Left renal cortex interstitium (tissue), 4 donors: ENCODE measurements at regions not wholly inside any gene's neighbourhood (a gene's known extent, or its start where the extent isn't known, plus 50 kb on each side); places are given as distances from the start of the nearest gene placed in this dataset.

ENCODE experiments used
- DNase-seq, 4 donors: peaks; one replicate each; pipeline ENCODE4 v3.0.0-alpha.2; 2013; ENCODE audit warnings: low read depth in 4 of 4, low spot score in 2 of 4, missing footprints in 1 of 4

DNA sequence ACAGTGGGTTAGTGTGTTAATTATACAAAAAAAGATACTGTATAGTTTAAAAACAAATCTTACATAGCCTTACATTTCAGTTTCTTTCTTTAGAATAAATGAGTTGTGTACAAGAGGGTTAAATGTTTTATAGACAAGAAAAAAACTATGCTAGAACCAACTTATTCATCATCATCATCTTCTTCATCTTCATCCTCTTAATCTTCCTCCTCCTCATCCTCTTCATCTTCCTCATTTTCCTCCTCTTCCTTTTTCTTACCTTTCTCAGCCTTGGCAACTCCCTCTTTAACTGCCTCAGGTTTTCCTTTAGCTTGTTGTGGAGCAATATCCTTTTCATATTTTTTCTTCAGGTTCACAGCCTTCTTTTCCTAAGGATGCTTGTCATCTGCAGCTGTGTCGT is 53.7 kb downstream of the RPS12 start:
- no peak for DNase-seq

DNA sequence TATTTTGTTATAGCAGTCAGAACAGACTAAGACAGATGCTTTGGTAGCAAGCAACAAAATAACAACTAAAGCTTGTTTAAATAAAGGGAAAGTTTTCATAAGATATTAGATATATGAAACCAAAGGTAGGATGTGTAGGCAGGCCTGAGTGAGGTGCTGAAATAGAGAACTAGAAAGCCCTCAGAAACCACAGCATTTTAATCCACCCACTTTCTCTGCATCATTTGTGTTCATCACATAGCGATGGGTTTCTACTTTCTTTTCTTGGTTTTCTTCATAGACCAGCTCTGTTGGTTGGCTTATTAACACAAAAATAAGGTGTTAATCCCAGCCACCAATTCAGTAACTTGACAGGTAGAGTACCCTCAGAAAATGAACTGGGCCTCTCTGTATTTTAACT is 58.6 kb downstream of the RPS12 start:
- no peak for DNase-seq

DNA sequence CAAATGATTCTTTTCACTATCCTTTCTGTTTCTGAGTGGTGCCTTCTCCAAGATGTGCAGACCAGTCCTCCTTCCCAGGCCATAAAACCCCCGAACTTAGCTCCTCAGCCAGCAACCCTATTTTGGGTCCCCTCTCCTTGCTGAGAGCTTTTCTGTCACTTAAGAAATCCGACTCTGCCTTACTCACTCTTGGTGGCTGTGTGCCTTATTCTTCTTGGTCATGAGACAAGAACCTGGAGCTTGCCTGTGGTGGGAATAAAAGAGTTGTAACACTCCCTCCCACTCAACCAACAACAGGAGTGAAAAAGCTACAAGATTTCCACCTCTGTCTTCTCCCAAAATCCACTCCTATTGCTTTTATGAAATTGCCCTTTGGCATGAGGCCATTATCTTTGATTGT is 62.6 kb downstream of the RPS12 start:
- DNase-seq = no peak

DNA sequence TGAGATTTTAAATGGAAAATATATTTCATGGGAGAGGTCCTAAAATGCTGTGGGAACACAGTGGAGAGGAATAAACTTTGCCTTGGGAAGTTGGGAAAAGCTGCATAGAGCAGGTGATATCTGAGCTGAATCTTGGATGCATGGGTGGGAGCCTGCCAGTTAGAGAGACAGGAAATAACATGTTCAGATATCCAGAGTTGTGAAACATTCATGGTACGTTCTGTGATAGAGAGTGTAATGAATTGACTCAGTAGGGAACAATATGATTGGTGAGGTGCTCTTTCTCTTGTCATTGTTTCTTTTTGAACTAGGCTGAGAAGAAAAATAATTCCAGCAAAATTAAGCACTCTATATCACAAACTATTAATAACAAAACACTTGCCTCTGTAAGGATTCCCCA is 72.8 kb downstream of the RPS12 start:
- DNase-seq = no peak

DNA sequence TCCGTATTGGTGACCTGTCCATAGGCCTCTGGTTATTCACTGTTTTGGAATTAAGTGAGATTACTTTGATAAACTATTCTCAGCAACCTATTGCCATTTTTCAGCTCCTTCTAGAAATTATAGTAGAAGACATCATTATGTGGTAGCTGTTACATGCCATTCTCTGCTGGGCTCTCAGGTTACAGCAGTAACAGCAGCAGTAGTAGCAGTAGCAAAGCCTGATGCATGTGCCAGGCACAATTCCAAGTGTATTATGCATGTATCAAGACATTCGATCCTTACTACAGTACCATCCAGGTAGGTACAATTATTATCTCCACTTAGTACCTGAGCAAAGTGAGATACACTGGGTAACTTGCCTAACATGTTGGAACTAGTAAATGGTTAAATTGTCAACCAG is 74.3 kb downstream of the RPS12 start:
- no peak for DNase-seq

DNA sequence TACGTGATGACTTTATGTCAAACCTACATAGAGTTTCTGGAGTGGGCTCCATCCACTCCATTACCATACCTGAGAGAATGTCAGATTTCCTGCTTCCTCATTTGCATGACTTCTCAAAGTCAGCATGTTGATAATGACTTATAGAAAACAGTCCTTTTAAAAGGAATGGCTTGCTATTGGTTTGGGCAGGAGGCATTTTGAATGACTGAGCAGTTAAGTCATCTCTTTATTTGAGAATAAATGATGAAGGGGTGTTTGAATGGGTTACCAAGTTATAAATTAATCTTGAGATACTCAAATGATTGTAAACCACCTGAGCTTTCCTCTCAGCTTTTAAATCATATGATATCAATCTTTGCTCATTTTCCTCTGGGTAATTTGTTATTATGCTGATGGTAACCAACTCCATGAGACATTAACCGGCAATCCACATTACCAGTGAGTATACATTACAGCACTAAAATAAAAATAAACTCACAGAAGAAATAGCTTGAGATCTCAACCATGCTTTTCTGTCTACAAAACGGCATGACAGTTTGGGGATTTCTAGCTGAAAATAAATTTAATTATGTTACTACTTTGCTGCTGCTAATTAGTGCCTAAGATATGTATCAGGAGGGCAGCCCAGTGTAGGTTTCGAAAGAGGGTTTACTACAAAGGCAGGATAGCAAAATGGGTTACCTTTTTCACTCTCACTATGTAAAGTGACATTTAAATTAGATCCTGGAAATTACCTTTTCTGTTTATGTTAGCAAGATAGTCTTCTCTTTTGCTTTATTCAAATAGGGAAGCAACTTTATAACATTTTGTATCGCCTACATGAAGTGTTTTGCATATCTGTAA is 78.8 kb downstream of the RPS12 start:
- no peak for DNase-seq

DNA sequence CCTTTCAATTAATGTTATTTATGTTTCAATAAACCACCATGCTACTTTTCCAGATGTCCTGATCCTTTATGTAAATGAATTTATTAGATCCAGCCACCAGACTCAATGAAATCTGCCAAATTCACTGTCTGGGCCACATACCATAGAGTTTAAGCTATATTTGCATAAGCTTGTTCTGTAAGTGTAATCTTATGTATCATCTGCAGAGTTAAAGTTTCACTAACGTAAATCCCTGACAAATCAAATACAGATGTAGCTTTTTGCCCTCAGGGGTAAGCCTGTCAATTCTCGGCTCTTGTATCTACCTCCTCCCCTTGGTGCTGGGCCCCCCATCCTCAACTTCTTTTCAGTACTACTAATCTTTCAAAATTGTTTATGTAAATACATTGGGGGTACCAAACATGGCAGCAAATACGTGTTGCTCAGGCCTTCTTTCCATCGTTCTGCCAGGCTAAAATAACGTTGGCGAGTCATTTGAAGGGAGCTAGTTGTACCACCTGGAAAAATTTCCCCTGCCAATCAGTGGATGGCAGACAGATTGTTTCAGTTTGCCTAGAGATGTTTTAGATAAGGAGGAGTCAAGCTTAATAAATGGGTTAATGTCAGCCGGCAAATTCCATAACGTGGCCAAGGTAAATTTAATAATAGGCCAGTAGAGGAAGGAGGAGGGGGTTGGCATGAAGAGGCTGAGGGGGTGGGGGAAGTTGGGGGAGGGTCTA is 79.6 kb downstream of the RPS12 start:
- no peak for DNase-seq

DNA sequence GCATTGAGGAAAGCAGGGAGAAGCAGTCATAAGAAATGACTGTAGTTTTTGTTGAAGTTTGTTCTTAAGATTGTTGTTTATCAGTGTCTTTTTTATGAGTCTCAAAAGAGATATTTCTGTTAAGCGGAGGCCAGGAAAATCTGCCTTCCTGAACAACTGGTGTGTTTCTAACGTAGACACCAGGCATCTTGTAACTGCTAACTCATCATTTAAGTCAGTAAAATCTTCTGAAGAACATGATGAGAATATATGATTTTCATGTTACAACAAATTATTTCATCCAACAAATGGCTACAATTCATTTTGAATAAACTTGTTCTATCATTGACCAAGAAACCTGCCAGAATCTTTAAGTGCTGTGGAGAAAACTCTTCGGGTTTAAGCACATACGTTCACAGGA is 84.0 kb downstream of the RPS12 start:
- no peak for DNase-seq

DNA sequence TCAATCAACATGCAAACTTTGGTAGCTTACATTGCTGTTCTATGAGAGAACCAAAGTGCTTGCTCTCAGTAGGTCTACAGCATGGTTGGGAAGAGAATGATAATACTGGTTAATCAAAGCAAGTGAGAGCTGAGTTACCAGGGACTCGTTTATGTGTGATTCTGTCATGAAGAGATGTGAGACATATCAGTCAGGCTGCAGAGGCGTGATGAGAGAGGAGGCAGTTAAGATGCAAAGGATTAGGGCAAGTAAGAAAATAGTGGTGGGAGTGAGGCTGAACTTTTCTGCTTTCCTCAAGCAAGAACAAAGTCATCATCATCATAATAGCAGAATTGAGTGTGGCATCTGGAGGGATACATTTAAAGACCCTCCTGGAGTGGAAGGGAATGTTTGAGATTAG is 86.5 kb downstream of the RPS12 start:
- DNase-seq = no peak

DNA sequence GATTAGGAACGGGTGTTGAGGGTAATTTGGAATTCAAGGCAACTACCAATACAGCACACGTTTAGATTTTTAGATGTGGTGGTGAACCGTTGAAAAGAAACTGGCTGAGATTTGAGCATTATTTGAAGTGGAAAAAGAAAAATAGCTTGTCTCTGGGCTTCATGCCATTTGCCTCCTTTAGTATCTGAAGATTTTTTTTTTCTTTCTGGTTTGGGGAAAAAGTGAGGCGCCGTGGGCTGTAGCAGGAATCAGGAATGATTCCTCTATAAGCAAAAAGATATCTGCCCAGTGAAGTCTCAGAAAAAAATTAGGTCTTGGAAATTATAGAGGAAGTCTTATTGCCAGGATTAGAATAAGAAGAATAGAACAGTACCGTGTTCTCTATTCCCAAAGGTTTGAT is 88.5 kb downstream of the RPS12 start:
- DNase-seq = no peak

DNA sequence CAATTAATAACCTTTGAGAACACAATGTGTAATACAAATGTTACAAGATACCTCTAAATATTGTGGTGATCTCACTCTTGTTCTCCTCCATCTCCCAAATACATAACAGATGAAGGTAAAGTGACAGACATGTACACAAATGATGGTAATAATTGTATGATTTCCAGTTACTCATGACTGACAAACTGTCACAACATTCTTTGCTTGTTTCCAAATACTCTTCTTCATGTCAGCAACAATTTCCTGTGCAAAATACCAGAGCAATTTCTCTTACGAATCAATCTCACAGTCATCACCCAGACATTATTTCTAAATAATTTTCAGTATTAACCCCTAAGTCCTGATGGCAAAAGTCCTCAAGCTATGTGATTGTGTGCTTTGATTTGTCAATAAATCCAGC is 92.9 kb downstream of the RPS12 start:
- DNase-seq = no peak

DNA sequence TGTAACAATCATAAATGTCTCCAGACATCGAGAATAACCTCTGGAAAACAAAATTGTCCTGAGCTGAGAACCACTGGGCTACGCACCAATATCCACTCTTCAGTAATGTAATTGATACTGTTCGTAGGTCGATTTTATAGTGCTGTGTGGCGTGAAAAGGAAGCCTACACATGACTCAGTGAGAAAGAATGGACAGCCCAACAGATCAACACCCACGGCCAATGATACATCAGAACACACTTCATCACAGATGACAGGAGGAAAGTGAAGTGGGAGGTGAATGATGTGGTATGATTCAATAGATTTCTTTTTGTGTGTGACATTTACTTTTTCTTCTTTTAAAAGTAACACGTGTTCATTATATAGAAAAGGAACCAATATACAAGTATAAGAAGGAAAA is 93.5 kb downstream of the RPS12 start:
- no peak for DNase-seq

DNA sequence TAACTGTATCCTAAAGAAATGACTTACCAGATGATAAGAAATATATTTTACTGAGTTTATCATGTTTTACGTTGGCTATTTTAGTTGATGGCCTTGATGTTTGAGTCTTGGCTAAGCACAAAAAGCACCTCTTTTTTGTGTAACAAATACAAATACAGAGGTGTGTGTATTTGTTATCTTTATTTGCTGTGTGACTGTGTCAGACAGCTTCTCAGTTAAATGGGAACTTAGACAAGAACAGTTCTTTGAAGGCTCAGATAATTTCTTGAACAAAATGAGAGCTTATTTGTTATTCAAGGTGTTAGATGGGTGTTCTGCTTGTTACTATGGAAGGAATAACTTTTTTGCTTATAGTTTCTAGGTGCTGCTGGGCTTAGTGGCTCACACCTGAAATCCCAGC is 95.4 kb downstream of the RPS12 start:
- DNase-seq = no peak

DNA sequence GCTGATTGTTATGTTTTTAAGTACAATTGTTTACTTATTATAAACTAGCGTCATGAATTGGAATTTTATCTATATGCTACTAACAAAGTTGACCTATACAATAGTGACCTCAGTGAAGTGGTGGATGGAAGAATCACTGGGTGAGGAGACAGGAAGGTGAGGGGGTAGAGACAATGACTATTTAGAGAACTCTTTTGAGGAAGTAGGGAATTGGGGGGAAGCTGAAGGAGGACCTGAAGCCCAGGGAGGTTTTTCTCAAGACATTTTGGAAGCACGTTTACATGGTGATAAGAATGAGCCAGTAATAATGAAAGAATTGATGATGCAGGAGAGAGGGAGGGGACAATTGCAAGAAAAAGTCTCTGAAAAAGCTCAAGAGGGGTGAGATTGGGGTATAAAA is 96.4 kb downstream of the RPS12 start:
- DNase-seq = no peak

DNA sequence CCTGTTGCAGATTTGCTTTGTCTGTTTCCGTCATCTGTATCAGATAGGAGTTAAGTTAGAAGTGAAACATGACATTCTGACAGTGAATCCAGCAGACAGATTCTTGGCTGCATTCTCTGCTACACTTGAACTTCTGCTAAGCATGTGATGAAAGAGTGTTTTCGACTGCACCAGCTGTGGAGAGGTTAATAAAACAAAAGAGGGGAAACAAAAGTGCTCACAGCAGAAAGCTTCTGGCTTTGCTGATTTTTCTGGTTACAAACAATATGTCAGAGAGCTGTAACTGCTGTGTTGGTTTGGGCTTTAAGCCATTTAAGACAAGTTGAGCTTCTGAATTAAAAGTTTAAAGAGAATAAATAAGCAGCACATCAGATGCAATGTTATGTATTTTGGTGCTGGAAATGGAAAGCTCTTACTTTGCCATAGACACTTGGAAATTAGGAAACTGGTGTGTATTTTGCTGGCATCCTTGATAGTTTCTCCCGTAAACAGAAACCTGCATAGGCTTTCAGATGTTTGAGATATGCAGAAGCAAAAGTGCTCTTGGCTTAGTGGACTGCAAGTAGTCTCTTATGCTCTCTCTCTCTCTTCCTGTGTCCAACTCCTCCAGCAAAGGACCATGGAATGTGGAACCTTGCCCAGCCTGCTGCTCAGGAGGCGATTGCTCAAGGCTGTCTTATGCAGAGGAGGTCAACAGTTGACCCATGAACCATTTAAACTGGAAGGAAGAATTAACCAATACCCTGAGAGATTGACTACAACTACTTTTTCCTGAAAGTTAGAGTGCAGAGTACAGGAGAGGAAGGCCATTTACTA is 104.9 kb downstream of the RPS12 start:
- DNase-seq = peak in 1 of 4 donors; percentile 50

DNA sequence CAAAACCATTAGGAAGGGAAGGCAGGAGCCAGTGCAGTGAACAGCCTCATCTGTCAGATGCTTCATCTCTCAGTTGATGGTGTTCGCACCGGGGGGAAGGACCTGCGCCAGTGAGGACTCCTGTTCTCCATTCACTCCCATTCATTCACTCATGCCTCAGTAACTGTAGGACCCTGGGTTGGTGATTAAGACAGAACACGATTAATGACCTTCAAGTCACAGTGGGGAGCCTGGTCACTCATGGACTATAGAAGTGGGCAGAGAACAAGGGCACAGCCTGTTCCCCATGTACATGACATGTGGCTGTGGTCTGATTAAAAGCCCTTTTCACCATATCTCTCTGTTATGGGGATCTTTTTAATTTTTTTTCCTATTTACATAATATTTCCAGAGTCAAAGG is 113.3 kb downstream of the RPS12 start:
- no peak for DNase-seq

DNA sequence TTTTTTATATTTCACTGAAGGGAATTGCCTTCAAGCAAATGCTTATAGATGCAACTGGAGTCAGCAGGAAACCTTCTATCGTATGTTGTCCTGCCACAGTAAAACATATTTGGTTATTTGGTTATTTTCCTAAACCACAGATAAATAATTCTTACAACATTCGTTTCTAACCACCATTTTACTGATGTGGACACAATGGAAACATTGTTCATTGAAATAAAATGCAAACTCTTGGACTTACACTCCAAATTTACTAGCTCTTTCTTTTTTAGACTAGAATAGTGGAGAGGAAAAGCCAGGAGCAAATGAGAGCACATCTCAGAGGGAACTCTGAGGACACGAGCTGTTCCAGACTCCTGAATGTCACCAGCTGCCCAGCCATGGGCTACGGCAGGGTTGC is 114.8 kb downstream of the RPS12 start:
- DNase-seq = no peak

DNA sequence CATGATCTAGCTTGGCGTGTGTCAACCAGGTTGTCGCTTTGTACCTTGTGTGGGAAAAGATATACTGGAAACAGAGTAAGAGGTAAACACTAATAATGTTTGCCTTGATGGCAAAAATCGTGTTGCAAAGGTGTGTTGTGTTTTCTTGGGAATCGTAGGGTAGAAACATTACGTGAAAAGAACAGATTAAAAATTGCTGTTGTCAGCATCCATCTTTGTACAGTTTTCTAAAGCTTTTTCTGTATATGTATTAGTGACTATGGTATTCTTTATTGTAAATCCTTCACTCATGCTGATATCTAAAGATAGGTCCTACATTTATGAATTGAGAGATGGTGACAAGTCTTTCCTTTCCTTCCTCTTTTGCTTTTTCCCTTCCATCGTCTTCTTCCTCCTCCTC is 116.9 kb downstream of the RPS12 start:
- no peak for DNase-seq

DNA sequence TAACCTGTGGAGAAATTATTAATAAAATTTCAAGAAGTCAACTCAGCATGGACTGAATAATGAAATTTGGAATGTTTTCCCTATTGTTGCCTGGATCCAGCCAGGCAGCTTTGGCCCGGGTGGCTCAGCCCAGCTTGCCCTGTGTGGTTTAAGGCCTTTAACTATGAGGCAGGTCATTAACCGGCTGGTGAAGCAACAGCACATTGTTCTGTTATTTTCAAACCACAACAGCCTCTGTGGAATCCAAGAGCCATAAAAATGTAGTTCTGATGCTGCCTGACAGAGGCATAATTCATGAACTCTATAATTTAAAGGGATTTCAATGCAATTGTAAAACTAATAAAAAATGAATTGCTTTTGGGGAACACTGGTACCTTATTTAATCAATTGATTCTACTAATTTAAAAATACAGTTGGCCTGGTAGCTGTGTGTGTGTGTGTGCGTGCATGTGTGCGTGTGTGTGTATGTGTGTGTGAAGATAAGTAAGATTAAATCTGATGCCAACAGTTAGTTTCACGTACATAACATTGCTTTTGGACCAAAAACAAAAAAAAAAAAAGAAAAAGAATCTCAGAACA is 117.7 kb downstream of the RPS12 start:
- peak in 1 of 4 donors; percentile 24 for DNase-seq

DNA sequence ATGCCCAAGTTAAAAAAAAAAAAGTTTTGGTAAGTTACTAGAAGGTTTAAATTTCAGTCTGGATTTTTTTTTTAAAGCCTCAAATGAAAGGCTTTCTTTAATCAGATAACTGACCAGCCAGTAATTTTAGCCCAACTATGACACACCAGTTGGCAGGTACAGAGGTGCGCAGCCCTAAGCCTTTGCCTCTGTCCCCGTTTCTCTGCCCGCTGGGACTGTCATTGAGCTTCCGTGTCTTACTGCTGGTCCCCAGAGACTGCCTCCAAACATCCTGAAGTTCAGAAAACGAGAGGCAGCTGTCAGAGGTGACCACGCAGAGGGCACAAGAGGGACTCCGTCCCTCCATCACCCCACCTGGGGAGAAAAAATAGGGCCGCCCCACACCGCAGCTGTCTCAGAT is 118.2 kb downstream of the RPS12 start:
- DNase-seq = no peak

DNA sequence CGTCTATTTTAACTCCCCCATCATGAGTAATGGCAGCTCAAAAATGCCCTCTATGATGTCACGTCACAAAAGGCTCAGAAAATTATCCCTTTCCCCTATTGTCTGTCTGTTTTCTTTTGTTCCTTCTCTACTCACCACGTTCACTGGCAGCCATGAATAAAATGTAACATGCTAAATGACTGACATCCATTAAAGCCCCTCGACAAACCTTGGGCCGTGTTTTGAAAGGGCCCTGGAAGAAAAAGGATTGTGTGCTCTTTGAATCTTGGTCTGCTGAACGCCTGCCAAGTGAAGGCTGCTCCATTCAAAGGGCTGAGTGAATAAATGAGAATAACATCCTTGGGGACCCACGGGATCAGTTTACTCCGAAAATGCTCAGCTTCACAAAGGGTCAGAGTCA is 118.7 kb downstream of the RPS12 start:
- DNase-seq = peak in 1 of 4 donors; percentile 43
